GM03348 (cell line): ENCODE measurements at regions not wholly inside any gene's neighbourhood (a gene's known extent, or its start where the extent isn't known, plus 50 kb on each side); places are given as distances from the start of the nearest gene placed in this dataset.
"Not testable (repeated sequence)": the region's sequence is repeated elsewhere in the genome, so short reads cannot be mapped to it uniquely, and the experiment has no call there.

Source experiments
- DNase-seq: peaks from one replicate; pipeline ENCODE4 v3.0.0; 2012; ENCODE audit warnings: low spot score

DNA sequence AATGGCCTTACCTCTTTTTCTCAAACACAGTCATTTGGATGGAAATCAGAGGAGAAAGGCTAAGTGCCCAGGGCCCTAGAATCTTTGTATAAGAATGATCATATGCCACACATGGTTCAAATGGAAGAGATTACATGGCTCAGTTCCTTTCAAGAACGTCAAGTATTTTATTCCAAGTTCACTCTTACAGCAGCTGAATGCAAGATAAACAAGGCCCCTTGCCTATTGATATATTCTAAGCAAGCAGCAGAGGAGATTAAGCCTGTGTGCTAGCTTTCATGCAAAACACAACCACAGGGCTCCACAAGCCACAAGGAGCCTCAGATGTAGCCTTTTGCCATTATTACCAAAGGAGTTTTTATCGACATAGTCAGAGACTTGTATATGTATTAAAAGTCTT lies 55.3 kb upstream of the SLCO6A1 start:
- no peak for DNase-seq

DNA sequence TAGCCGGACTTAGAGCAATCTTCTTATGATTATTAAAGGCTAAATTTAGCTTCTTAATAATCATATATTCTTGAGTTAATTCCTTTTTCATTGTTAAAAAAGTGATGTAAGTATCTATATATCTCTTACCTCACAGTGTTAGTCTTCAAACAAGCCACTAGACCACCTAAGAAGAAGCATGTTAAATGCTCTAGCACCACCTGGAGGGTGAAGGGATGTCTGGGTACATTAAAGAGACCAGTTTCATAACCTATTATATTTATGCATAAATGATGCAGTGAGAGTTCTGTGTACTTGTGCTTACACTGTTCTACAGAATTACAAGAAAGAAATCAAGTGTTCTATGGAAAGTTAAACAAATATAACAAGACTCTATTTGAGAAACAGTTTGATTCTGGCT lies 55.9 kb upstream of the SLCO6A1 start:
- DNase-seq: no peak

DNA sequence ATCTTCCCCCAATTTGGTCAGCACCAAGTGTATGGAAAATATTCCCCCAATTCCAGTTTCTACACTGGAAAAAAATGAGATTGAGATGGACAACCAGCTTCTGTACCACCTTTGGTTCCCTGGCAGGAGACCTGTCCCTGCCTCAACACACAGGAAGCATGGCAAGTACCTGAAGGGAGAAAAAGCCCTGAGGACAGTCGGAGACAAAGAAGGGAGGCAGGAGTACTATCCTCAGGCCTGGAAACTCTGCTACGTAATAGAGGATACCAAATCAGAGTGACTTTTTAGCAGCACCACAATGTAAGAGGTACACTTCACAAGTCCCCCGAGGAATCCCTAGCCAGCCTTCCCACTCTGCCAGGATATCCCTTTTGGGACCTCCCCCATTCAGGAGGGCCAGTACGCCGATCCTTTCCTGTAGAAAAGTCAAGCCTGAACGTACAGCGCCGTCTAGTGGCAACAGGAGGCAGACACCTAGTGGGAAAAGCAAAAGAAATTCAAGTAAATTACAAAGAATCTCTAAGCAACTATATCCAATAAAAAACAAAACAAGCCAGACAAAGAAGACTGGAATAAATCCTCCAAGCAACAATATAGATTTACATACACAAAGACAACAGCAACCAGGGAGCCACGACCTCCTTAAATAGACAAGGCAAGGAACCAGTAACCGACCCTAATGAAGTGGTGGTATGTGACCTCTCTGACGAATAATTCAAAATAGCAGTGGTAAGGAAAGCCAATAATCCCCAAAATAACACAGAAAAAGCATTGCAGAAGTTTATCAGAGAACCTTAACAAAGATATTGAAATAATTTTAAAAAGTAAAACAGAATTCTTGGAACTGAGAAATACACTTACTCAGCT lies 63.3 kb upstream of the SLCO6A1 start:
- DNase-seq: peak; percentile 11

- DNase-seq: no peak
Observed at GRCh38 chr5:102570747-102571146, 71.9 kb upstream of the SLCO6A1 start.

GRCh38 chr5:102578362-102578761 lies 79.6 kb upstream of the SLCO6A1 start:
- DNase-seq: no peak

GRCh38 chr5:102579379-102579778 lies 80.6 kb upstream of the SLCO6A1 start:
- no peak for DNase-seq

DNA sequence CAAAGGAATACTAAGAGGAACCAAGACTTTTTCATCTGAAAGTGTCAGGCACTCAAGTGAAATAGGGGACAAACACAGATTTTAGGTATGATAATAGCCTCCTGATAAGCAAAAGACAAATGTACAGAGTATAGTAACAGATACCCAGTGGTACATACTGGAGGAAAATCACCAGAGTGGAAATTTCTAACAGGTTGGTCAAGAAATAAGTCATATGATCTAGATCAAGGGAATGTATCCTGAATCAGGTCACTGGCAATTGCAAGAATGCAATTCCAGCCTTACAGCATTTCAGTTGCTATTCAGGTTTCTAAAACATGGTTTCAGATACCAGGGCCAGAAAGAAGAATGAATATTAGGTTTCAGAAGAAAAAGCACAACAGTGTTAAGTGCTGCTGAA lies 82.2 kb upstream of the SLCO6A1 start:
- no peak for DNase-seq

DNA sequence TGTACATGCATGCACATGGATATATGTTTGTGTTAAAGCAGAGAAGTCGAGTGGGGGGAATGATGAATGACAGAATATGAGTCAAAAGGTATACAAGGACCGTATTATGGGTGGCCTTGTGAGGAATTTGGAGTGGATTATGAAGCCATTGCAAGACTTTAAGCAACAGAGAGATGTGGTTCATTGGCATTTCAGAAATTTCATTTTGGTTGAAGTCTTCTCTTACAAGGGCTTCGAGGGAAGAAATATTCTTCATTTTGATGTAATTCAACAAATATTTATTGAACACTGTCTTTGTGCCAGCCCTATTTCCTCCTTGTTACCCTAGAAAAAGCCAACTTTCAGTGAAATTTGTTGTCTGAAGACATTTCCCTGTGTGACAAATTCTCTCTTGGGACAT lies 83.9 kb upstream of the SLCO6A1 start:
- peak; percentile 56 for DNase-seq

- peak; percentile 16 for DNase-seq
Observed at GRCh38 chr5:102583276-102584124, 84.7 kb upstream of the SLCO6A1 start.

GRCh38 chr5:102589661-102590060 lies 90.9 kb upstream of the SLCO6A1 start:
- peak; percentile 5 for DNase-seq

- DNase-seq: no peak
Observed at GRCh38 chr5:102590467-102590866, 91.7 kb upstream of the SLCO6A1 start.

DNA sequence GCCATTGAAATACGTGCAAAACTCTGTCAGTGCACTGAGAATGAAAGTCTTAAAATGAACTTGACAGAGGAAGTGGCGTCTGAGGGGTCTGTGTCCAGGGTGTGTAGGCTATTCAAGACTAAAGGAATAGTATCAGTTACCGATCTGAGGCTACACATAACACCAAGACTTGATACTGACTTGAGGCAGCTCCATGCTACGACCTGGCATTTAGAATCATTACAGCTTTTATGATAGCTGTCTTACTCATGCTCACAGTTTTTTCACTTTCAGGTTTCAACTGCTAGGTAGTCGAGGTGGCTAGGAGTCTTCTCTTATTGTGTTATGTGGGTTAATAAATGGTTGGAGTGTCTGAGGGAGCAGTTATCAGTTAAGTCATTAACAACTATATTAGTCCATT lies 92.8 kb upstream of the SLCO6A1 start:
- no peak for DNase-seq

DNA sequence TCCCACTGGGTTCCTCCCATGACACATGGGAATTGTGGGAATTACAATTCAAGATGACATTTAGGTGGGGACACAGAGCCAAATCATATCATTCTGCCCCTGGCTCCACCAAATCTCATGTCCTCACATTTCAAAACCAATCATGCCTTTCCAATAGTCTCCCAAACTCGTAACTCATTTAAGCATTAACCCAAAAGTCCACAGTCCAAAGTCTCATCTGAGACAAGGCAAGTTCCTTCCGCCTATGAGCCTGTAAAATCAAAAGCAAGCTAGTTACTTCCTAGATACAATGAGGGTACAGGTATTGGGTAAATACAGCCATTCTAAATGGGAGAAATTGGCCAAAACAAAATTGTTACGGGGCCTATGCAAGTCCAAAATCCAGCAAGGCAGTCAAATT lies 93.8 kb upstream of the SLCO6A1 start:
- not testable (repeated sequence) for DNase-seq

GRCh38 chr5:102594192-102594591 lies 95.4 kb upstream of the SLCO6A1 start:
- no peak for DNase-seq

- no peak for DNase-seq
Observed at GRCh38 chr5:102595332-102595731, 96.5 kb upstream of the SLCO6A1 start.

GRCh38 chr5:102596113-102596512 lies 97.3 kb upstream of the SLCO6A1 start:
- no peak for DNase-seq

DNA sequence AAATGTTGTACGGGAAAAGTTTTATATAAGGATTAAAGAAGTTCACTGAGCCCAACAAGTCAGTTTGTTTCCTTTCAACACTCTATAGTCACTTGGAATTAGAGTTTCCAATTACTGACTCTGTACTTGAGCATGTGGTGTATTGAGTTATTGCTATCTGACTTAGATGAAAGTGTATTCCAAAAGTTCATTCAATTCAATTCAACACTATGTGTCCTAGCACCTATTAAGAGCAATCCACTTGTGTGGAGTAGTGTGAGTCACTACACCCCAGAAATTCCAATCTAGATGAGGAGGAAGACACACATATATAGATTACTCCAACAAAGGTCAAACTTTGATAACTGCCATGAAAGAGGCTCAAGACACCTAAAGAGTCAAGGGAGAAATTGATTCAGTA lies 98.2 kb upstream of the SLCO6A1 start:
- no peak for DNase-seq

- DNase-seq: no peak
Observed at GRCh38 chr5:102599289-102599688, 100.5 kb upstream of the SLCO6A1 start.

- DNase-seq: no peak
Observed at GRCh38 chr5:102600964-102601363, 102.2 kb upstream of the SLCO6A1 start.

- no peak for DNase-seq
Observed at GRCh38 chr5:102603670-102604069, 104.9 kb upstream of the SLCO6A1 start.

- DNase-seq: no peak
Observed at GRCh38 chr5:102608414-102608813, 109.6 kb upstream of the SLCO6A1 start.

- DNase-seq: no peak
Observed at GRCh38 chr5:102611312-102611711, 112.5 kb upstream of the SLCO6A1 start.

GRCh38 chr5:102613661-102614060 lies 114.9 kb upstream of the SLCO6A1 start:
- no peak for DNase-seq
